ENCODE measurements at regions not wholly inside any gene's neighbourhood (a gene's known extent, or its start where the extent isn't known, plus 50 kb on each side); places are given as distances from the start of the nearest gene placed in this dataset.
A peak's percentile ranks its signal among the peaks of the same experiment; 100 is the strongest.

GRCh38 chr11:11757909-11758308, 83.9 kb upstream of the USP47 start:
- DNase-seq (ENCODE audit: low read depth), result no peak
- no peak for TF ChIP-seq CTCF (conservative IDR thresholded peaks at IDR 0.05; ENCODE audit: low read length)
- H3K4me3 ChIP-seq (ENCODE audit: low read length), result no peak overlapping the region

- no peak for DNase-seq (ENCODE audit: low read depth)
- H3K4me3 ChIP-seq (ENCODE audit: low read length), result no peak overlapping the region
- TF ChIP-seq CTCF (conservative IDR thresholded peaks at IDR 0.05; ENCODE audit: low read length), result no peak
These were observed 85.1 kb upstream of the USP47 start for GRCh38 chr11:11756718-11757117.

GRCh38 chr11:11755871-11756270, 85.9 kb upstream of the USP47 start:
- no peak for DNase-seq (ENCODE audit: low read depth)
- H3K4me3 ChIP-seq (ENCODE audit: low read length), result no peak overlapping the region
- no peak for TF ChIP-seq CTCF (conservative IDR thresholded peaks at IDR 0.05; ENCODE audit: low read length)

GRCh38 chr11:11752679-11753078, 89.1 kb upstream of the USP47 start:
- DNase-seq (ENCODE audit: low read depth), result no peak
- no peak for TF ChIP-seq CTCF (conservative IDR thresholded peaks at IDR 0.05; ENCODE audit: low read length)
- H3K4me3 ChIP-seq (ENCODE audit: low read length), result no peak overlapping the region

- no peak for DNase-seq (ENCODE audit: low read depth)
- H3K4me3 ChIP-seq (ENCODE audit: low read length), result no peak overlapping the region
- no peak for TF ChIP-seq CTCF (conservative IDR thresholded peaks at IDR 0.05; ENCODE audit: low read length)
These were observed 91.5 kb upstream of the USP47 start for GRCh38 chr11:11750017-11750878.

- no peak overlapping the region for H3K4me3 ChIP-seq (ENCODE audit: low read length)
- DNase-seq (ENCODE audit: low read depth), result peak; percentile 7
- TF ChIP-seq CTCF (conservative IDR thresholded peaks at IDR 0.05; ENCODE audit: low read length), result no peak
These were observed 92.9 kb upstream of the USP47 start for GRCh38 chr11:11748706-11749365.

GRCh38 chr11:11747570-11747969, 94.2 kb upstream of the USP47 start:
- no peak for TF ChIP-seq CTCF (conservative IDR thresholded peaks at IDR 0.05; ENCODE audit: low read length)
- no peak for DNase-seq (ENCODE audit: low read depth)
- H3K4me3 ChIP-seq (ENCODE audit: low read length), result no peak overlapping the region
